Gastrocnemius medialis (tissue), 4 donors: ENCODE measurements at regions not wholly inside any gene's neighbourhood (a gene's known extent, or its start where the extent isn't known, plus 50 kb on each side); places are given as distances from the start of the nearest gene placed in this dataset.

Source experiments
- POLR2A ChIP-seq, 2 donors: fragments of 450-650 bp; IDR thresholded peaks; one replicate each; pipeline ENCODE4 v1.6.1; 2017; ENCODE audit warnings: antibody characterized with exemption in 2 of 2, mild to moderate bottlenecking in 2 of 2, moderate library complexity in 2 of 2
- TF ChIP-seq, protein P1 (sequence below), 5 experiments: fragments of 450-650 bp in 3 of 5; fragments of 200-600 bp in 2 of 5; sonication (generic) in 2 of 5; IDR thresholded peaks in 4 of 5; conservative IDR thresholded peaks in 1 of 5; 1 replicate in 4 of 5; 2 replicates in 1 of 5; pipeline ENCODE4 v1.5.1; 2016 to 2019; ENCODE audit warnings: antibody characterized with exemption in 5 of 5, mild to moderate bottlenecking in 3 of 5, moderate library complexity in 3 of 5

DNA sequence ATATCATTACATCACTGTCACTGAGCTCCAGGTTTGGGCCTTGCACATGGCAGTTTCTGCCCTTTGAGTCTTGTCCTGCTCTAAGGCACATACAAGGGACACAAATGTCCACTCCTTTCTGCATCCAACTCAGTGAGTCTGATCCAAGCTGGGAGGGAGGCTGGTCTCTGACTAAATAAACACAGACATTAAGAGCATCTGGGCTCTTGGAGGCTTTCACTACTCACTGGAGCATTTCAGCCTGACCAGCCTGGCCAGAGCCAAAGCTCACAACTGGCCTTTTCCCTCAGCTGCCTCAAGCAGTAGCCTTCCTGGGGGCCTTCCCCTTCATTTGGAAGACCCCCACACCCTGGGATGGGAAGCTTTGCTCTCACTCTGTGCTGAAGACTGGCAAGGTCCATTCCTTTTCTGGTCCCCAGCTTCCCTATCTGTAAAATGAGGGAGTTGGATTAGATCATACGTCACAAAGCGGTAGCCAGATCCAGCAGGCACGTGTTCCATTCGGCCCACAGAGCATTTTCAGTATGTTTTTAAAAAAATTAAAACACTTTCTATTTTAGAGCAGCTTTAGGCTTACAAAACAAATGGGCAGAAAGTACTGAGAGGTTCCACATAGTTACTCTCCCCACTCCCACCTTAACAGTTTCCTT, 58.6 kb upstream of the XPA start:
- TF ChIP-seq, protein P1, sequence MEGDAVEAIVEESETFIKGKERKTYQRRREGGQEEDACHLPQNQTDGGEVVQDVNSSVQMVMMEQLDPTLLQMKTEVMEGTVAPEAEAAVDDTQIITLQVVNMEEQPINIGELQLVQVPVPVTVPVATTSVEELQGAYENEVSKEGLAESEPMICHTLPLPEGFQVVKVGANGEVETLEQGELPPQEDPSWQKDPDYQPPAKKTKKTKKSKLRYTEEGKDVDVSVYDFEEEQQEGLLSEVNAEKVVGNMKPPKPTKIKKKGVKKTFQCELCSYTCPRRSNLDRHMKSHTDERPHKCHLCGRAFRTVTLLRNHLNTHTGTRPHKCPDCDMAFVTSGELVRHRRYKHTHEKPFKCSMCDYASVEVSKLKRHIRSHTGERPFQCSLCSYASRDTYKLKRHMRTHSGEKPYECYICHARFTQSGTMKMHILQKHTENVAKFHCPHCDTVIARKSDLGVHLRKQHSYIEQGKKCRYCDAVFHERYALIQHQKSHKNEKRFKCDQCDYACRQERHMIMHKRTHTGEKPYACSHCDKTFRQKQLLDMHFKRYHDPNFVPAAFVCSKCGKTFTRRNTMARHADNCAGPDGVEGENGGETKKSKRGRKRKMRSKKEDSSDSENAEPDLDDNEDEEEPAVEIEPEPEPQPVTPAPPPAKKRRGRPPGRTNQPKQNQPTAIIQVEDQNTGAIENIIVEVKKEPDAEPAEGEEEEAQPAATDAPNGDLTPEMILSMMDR (IDR thresholded peaks at IDR 0.05 in 4 of 5, conservative IDR thresholded peaks at IDR 0.05 in 1 of 5): no peak
- TF ChIP-seq POLR2A (IDR thresholded peaks at IDR 0.05): no peak
